NCI-H1105 (cell line): ENCODE measurements at regions not wholly inside any gene's neighbourhood (a gene's known extent, or its start where the extent isn't known, plus 50 kb on each side); places are given as distances from the start of the nearest gene placed in this dataset.
"Not testable (repeated sequence)": the region's sequence is repeated elsewhere in the genome, so short reads cannot be mapped to it uniquely, and the experiment has no call there.

Experiments used
- DNase-seq: peaks from one replicate; lab custom pipeline; 2025; lab: John Stamatoyannopoulos, UW

DNA sequence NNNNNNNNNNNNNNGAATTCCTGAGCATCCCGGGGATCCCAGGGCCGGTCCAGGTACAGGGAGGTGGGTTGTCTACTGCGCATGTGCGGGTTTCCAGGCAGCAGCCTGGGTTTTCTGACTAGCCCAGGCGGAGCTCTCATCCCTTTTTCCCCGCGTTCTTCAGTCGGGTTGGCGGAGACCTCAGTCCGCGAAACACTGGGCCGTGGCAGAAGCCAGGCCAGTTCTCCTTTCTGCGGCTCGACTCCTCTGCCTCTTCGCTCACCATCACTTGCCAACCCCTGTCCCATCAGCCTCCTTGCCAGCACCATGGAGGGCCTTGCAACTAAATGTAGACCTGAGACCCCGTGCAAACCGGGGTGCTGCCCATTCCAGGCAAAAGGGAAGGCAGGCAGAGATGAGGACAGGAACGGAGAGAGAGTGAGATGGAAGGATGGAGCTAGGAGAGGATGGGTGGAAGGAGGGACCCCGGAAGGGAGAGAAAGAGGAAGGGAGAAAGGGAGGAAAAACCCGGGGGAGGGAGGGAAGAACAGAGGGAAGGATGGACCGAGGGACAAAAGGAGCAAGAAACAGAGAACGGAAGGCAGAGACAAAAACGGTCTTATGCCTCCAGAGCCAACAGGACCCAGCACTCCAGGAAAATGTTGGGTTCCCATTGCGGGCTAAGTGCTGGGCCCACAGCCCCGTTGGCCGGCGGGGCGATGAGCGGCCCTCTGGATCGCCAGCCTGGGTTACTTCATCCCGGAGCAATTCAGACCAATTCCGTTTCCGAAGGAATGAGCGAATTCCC lies 445.4 kb upstream of the DEFB115 start:
- peak; percentile 75 for DNase-seq

DNA sequence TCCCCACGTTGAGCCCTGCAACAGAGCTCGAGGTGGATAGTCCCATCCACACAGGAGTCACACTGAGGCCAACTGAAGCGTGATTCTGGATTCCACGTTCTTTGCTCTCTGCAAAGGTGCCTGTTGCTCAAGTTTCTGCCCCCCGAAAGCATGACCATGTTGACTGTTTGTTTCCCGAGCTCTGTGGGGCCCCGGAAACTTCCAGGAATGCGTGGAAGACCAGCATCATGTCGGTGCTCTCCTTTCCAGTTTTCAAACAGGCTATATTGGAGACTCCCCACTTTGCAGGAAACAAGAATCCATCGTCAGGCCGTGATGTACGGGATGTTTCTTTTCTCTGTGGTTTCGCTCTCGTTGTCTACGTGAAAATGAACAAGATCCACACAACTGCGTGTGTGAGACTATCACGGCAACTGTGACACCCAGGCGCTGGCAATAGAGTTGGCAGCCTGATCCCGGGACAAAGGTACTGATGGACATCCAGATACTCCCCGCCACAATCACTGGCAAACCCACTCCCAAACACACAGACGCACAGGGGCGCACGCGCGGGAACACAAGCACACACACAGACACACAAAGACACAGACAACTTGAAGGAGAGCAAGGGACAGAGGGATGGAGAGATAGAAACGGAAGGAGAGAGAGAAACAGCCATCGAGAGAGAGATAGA lies 444.6 kb upstream of the DEFB115 start:
- no peak for DNase-seq

DNA sequence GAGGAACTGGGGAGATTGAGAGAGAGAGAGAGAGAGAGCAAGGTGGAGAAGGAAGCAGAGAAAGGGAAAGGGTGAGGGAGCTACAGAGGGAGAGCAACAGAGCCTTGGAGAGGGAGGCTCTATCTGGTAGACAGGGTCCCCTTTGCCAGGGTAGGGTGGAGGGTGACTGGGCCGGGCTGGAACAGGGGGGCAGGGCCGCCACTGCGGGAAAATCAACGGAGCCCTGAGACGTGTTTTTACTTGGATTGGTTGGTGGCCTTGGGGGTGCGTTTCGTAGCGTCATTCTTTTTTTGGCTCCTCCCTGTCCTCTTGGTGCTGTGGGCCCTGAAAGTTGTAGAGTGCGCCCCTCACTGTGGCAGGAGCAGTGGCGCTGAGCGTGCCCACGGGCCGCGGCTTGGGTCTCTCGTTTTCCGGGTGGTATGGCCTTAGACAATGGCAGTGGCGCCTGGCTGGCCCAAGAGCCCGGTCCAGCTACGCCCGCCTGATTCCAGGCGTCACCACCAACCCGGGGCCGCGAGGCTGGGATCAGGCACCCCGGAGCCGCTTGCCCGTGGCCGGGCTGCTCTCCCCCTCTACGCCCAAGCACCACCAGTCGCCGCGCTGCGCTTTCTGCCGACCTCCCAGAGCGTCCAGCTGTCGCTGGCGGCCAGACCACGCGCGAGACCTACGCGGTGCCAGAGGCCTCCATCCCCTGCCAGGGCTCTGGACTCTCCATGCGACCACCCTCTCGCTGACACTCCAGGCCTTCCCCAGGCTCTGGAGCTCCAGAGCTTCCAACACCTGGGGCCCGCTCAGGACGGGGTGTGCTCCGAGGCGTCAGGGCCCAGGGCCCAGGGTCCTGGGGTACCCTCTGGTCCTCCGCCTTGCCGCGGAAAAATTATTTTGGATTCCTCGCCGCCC lies 443.8 kb upstream of the DEFB115 start:
- not testable (repeated sequence) for DNase-seq

DNA sequence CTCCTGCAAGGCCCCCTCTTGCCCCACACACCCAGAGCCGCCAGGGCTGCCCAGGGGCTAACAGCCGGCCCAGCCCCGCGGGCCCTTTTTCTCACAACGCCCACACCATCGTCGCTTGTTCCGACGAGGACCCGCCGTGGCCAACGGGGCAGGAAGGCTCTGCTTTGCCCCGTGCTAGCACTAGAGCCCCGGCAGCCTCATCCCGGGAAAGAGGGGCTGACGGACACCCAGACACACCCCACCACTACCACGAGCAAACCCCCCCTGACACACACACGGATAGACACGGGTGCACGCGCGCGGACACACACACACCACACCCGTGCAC lies 443.2 kb upstream of the DEFB115 start:
- not testable (repeated sequence) for DNase-seq

DNA sequence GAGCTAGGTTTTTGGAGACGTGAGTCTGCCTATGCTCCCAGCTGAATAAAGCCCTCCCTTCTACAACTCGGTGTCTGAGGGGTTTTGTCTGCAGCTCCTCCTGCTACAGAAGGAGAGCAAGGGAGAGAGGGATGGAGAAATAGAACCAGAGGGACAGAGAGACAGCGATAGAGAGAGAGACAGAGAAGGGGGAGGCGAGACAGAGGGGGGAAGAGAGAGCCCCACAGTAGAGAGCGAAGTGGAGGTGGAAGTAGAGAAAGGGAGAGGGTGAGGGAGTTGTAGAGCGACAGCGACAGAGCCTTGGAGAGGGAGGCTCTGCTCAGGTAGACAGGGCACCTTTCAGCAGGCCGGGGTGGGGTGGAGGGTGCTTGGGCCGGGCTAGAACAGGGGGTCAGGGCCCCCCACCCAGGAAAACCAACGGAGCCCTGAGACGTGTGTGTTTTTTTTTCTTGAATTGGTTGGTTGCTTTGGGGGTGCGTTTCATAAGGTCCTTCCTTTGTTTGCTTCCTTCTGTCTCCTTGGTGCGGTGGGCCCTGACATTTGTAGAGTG lies 442.4 kb upstream of the DEFB115 start:
- DNase-seq: not testable (repeated sequence)

DNA sequence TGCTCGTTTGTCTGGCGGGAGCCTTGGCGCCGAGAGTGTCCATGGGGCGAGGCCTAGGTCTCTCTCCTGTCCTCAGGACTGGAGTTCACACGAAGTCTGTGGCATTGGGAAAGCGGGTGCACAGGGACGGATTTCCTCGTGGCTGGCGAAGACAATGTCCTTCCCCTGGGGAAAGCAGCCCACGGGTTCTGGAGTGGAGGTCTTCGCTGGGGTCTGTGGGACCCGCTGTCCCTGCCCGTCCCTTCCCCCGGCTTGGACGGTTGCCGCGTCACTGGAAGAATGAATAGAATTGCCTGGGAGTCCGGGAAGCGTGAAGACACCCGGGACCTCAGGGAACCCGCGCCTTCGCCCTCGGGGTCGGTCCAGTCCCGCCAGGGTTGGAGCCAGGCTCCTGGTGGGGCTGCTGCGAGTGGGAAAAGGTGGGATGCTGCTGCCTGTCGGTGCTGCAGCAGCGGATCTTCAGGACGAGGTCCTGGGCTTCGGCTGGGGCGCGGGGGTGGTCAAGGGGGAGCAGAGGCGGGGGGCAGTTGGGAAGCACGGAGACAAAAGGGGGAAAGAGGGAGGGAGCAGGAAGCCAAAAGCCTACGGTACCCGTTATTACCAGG lies 441.8 kb upstream of the DEFB115 start:
- no peak for DNase-seq

DNA sequence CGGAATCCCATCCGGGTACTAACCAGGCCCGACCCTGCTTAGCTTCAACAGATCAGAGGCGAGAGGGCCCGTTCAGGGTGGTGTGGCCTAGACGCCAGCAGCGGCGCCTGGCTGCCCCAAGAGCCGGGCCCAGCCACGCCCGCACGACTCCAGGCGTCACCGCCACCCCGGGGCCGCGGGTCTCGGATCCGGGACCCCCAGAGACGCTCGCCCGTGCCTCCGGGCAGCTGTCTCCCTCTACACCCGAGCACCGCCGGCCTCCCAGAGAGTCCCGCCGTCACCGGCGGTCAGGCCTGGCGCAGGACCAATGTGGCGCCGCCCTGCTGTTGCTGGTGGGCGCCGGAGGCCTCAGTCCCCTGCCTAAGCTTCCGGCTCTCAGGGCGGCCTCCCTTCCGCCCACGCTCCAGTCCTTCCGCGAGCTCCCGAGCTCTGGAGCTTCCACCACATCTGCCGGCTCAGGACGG lies 441.2 kb upstream of the DEFB115 start:
- DNase-seq: peak; percentile 4

DNA sequence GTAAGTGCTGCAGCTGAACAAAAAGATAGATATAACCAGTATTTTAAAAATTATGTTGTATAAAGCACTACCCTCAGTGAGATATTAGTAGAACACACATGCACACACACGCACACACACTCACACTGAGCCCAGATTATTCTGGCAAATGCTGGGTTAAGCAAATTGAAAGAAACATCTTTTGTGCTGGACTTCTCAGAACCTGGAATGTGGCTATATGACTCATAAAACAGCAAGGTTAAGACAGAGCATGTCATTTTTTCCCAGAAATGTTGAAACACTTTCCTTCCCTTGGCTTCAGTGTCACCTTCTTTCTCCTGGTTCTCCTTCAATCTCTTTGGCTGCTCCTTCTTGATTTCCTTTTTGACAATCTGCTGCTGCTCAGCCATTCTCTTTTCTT lies 435.8 kb upstream of the DEFB115 start:
- DNase-seq: not testable (repeated sequence)

DNA sequence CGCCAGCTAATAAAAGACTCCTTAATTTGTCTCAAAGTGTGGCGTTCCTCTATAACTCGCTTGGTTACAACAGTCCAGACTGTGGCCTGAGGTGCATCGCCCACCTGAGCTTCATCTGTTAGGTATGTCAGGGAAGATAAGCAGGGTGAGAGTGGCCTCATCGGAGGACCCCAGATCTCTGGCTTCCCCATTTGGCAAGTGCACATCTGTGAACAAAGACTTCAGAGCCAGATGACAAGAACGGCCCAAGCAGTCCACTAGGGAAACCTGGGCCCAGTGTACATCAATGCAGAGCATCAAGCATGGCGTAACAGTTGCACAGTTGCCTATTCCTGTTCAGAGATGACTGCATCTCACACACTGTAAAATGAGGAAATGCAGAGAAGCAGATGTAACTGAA lies 432.8 kb upstream of the DEFB115 start:
- DNase-seq: not testable (repeated sequence)

DNA sequence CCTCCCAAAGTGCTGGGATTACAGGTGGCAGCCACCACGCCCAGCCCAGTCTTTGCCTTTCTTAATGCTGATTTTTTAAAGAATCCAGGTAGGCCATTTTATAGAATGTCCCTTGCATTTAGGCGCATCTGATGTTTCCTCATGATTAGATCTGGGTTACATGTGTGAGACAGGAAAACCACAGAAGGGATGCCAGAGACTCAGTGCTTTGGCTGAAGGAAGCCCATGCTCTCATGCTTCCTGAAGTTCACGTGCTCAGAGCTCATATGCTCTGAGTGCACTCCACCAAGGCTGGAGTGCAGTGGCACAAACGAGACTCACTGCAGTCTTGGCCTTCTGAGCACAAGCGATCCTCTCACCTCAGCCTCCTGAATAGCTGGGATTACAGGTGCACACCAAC lies 411.5 kb upstream of the DEFB115 start:
- DNase-seq: not testable (repeated sequence)

DNA sequence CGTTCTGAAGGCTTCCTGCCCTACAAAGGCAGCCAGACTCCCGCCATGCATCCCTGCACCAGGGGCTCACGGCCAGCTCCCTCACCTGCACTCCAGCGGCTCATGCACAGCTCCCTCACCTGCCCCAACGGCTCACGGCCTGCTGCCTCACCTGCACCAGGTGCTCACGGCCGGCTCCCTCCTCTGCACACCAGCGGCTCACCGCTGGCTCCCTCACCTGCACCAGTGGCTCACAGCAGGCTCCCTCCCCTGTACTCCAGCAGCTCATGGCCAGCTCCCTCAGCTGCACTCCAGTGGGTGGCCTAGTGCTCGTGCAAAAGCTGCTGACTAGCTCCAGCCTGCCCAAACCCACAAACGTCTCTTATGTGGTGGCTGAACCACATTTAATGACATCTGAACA lies 389.2 kb upstream of the DEFB115 start:
- DNase-seq: not testable (repeated sequence)

DNA sequence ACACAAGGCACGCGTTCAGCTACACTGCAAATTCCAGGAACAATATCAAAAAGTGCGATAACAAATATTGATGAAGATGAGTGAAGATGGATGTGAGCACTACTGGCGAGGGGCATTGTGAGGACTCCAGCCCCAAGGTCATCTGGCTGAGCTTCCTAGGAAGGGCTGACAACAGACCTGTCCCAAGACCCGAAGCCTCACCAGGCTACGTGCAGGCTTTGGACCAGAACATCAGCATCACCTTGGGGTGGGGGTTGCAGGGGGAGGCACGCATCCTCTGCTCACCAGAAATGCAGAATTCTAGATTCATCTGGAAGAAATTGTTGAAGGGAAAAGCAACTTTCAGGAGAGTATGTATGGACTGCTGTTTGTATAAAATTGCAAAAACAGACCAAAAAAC lies 386.3 kb upstream of the DEFB115 start:
- DNase-seq: not testable (repeated sequence)

DNA sequence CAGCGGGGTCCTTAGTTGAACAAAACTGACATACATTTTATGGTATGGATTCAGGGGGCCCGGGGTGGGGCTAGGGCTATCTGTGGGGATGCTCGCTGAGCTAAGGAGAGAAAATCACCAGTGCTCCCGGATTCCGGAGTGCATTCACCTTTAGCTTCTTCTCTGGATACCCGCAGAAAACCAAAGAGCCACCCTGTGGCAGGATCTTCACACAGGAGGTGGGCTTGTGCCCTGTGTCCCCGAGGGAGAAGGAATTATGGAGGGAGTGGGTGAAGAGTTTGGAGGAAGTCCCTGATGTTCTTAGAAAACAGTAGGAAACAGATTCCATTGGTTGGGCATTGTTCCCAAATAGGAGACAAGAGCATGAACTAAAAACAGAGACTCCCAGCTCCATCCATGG lies 385.2 kb upstream of the DEFB115 start:
- DNase-seq: not testable (repeated sequence)

DNA sequence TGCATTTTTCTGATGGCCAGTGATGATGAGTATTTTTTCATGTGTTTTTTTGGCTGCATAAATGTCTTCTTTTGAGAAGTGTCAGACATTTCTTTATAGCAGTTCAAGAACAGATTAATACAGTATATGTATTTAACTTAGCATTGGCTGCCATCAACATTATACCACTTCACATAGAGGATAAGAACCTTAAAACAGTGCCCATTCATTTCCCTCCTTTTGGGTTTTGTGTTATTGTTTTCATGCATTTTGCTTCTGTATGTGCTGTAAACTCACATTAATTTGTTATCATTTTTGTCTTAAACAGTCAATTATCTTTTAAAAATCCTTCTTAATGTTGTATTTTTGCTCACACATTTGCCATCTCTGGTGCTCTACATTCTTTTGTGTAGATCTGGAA lies 381.6 kb upstream of the DEFB115 start:
- not testable (repeated sequence) for DNase-seq

DNA sequence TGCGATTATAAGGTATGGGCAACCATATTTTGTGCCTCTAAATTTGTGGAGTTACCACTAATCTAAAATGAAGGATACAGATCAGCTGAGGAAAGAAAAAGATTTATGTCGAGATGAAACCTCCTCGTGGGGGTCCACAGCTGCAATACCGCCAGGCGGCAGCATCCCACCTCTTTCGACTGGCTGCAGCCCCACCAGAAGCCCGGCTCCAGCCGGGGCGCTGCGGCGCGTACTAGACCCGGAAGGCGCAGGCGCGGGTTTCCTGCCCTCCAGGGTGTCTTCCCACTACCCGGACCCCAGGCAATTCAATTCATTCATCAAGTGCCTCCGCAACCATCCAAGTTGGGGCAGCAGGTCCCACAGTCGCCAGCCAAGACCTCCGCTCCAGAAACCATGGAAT lies 366.1 kb upstream of the DEFB115 start:
- DNase-seq: not testable (repeated sequence)

DNA sequence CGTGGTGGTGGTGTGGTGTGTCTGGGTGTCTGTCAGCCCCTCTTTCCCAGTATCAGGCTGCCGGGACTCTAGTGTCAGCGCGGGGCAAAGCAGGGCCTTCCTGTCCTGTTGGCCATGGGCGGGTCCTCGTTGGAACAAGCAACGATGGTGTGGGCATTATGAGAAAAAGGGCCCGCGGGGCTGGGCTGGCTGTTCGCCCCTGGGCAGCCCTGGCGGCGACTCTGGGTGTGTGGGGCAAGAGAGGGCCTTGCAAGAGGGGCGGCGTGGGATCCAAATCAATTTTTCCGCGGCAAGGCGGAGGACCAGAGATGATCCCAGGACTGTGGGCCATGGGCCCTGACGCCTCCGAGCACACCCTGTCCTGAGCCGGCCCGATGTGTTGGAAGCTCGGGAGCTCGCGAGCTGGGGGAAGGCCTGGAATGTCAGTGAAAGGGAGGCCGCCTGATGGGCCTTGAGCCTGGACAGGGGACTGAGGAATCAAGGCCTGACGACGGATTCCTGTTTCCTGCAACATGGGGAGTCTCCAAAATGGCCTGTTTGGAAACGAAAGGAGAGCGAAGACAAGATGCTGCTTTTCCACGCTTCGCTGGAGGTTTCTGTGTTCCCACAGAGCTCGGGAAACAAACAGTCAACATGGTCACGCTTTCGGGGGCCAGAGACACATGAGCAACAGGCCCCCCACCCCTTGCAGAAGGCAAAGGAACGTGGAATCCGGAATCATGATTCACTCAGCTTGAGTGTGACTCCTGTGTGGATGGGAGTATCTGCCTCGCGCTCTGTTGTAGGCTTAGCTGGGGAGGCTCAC lies 364.7 kb upstream of the DEFB115 start:
- DNase-seq: no peak

DNA sequence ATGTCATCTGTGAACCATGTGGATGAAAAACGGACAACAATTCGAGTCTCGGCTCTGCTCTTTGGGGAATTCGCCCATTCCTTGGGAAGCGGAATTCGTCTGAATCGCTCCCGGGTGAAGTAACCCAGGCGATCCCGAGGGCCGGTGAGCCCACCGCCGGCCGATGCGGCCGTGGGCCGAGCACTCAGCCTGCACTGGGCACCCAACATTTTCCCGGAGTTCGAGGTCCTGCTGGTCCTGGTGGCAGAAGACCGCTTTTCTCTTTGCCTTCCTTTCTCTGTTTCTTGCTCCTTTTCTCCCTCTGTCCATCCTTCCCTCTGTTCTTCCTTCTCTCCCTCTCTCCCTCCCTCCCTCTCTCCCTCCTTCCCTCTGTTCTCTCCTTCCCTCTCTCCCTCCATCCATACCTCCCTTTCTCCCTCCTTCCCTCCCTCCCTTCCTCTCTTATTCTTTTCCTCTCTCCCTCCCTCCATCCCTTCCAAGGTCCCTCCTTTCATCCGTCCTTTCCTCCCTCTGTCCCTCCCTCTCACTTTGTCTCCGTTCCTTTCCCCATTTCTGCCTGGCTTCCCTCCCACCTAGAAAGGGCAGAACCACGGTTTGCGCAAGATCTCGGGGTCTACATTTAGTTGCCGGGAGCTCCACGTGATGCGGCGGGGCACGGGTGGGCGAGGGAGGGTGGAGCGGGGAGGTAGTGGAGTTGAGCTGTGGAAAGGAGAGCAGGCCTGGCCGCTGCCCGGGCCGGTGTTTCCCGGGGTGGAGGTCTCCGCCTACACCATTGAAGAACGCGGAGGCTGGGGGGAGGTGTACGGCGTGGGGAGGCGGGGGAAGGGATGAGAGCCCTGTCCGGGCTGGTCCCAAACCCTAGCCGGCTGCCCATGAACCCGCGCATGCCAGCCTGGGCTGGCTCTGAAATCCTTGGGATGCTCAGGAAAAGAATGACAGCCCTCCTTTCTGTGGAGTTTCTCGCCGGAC lies 363.8 kb upstream of the DEFB115 start:
- DNase-seq: not testable (repeated sequence)

DNA sequence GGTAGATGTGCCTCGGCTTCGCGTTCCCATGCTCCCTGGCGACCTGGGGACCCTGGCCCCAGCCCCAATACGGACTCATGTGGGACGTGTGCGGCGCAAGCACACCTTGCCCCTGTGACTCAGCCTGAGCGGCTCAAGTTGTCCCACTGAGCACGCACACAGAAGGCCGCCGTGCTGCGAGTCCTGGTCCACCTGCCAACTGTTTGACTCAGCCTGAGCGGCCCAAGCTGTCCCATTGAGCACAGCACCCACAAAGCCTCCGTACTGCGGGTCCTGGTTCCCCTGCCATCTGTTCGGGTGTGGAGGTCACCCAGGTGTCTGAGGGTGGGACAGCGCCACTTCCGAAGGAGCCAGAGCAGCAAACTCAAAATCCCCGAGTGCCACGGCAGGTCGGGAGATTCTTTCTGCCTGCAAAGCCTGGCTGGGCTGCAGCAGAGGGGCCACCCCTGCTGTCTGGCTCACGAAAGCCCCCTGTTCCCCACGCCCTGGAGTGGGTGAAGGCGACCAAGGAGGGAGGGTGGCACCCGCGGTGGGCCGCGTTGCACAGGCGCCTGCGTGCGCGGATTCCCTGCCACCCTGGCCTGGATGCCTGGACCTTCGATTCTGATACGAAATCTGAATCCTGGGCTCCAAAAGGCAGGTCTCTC lies 362.6 kb upstream of the DEFB115 start:
- DNase-seq: not testable (repeated sequence)

DNA sequence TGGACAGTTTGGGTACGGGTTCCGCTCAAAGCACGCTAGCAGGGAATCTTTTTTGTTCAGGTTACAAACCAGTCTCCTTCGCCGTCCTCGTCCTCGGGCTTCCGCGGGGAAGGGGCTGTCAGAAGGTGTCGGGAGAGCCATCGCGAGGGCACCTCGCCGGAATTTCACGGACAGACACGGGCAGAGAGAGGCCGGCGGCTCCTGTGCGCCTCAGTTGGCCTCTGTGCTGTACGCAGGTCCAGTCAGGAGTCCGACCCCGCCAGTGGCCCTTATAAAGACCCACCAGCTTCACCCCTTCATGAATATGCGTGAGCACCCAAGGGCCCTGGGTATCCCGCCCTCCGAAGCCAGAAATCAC lies 362.1 kb upstream of the DEFB115 start:
- not testable (repeated sequence) for DNase-seq
